ENCODE measurements at regions not wholly inside any gene's neighbourhood (a gene's known extent, or its start where the extent isn't known, plus 50 kb on each side); places are given as distances from the start of the nearest gene placed in this dataset.

GRCh38 chr10:128286141-128286761, 160.0 kb upstream of the MKI67 start:
- no peak for DNase-seq

GRCh38 chr10:128286762-128287500, 160.7 kb upstream of the MKI67 start:
- no peak for DNase-seq

- DNase-seq = no peak
These were observed 161.7 kb upstream of the MKI67 start for GRCh38 chr10:128287921-128288320.

DNA sequence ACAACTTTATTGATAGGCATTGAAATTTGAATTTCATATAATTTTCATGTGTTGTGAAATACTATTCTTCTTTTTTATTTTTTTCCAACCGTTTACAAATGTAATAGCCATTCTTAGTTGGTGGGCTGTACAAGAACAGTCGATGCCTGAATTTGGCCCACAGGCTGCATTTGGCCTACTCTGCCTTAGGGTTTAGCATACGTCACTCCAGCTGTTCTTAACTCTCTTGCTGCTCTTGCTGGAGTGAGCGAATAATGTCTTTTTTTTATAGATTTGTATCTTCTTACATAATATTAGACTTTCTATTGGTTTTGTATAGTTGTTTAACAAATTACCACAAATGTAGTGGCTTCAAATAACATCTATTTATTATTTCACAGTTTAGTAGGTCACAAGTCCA, 163.4 kb upstream of the MKI67 start:
- no peak for DNase-seq

GRCh38 chr10:128295003-128295402, 168.8 kb upstream of the MKI67 start:
- DNase-seq = no peak

GRCh38 chr10:128296253-128297007, 170.2 kb upstream of the MKI67 start:
- no peak for DNase-seq

DNA sequence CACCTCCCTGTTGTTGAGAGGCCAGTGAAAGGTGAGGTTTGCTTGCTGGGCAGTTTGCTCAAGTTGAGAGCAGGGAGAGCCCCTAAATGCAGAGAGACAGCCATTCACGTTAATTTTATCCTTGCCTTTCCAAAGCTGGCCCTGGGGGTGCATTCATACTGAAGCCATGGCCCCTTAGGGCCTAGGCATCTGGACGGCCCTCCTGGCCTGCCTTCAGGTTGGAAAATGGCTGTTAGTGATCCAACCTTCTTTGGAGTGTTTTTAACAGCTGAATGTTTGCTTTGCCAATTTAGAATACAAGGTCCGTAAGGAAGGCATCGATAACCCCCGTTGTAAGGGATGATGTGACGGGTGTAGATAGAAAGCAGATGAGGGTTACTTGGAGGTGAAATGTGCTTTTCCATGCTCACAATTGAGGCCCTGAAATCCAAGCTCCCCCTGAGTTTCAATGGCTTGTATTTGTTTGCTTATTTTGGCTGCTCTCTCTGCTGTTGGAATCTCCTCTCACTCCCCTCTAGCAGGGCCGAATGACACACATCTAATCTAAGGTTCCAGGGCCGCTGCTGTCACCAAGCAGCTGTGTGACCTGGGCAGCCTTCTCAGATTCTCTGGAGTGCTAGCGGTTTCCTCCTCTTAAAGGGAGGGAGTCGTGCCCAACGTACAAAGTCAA, 171.6 kb upstream of the MKI67 start:
- no peak for DNase-seq

DNA sequence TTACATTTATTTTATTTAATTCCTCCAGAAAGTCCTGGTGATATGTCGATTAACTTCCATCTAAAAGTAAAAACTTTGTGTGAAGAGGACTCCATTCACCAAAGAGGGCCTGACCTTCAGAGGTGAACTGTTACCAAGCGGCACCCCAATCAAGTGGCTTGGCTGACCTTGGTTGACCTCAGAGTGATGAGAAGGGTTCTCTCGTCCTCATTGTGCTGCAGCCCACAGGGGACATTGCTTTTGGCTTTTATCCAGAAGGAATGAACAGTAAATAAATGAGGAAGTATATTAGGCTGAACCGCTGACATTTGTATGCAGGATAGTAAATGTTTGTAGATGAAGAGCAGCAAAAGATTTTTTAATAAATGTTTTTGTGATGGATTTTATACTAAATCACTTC, 172.4 kb upstream of the MKI67 start:
- no peak for DNase-seq

- DNase-seq = no peak
These were observed 174.1 kb upstream of the MKI67 start for GRCh38 chr10:128300290-128300824.

- no peak for DNase-seq
These were observed 174.8 kb upstream of the MKI67 start for GRCh38 chr10:128301051-128301450.

DNA sequence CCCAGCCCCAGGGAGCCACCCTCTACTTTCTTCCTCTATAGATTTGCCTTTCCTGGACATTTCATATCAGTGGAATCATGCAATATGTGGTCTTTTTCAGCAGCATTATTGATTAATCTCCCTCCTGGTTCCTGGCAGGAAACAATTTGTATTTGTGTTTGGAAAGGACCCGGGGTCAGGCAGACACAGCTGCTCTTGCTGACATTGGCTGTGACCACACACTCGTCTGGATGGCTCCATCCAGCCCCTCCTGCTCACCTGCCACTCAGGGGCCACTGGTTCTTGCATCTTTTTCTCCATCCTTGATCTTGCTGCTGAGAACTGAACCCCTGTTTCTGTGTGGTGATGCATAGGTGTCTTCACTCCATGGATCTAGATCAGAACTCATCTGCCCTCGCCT, 176.6 kb upstream of the MKI67 start:
- DNase-seq = no peak

GRCh38 chr10:128304271-128304670, 178.0 kb upstream of the MKI67 start:
- DNase-seq = no peak

GRCh38 chr10:128305601-128306345, 179.6 kb upstream of the MKI67 start:
- DNase-seq = no peak

GRCh38 chr10:128306535-128306934, 180.3 kb upstream of the MKI67 start:
- DNase-seq = no peak

- DNase-seq = no peak
These were observed 180.7 kb upstream of the MKI67 start for GRCh38 chr10:128306966-128307365.

DNA sequence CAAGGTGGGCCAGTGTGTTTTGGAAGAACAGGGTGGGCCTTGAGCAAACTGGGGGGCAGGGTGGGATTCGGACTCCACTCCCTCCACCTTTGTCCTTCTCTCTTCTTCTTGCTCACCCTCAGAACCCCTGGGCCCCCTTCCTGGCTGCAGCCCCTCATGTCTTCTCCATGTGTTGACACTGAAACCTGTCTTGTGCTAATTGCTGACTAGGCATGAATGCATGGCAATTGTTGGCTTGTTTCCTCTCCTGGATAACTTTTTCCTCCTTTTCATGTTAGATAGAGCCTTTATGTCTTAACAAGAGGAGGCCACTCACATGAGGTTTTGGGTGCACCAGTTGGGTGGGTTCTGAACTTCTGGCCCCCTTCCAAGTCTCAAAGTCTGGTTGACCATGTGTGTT, 181.6 kb upstream of the MKI67 start:
- no peak for DNase-seq

DNA sequence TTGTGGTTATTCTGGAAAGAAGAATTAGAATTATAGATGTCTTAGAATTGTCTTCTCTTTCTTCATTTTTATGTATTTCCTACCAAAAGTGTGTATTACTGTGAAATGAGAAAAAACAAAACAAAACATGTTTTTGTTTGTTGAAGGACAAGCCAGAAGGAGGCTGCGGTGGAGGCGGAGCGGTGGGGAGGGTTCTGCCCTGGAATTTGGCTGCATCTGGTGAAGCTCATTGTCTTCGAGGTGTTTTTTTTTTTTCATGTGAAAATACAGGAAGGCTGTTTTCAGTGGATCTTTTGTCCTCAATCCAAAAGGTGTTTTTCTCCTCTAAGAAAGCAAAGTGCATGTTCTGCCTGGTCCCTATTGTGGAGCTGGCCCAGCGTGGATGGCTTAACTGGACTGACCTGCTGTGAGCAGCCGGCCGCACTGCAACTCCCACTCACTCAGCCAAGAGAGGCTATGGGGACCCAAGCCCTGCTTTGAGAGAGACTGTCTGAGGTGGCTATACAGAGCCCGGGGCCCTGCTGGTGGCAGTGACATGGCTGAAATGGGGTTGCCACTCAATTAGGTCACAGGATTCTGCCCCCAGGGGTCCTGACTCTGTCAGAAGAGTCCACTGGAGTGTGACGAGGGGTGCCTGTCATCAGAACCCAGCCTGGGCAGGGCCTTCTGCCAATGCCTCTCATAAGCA, 184.9 kb upstream of the MKI67 start:
- DNase-seq = no peak

- DNase-seq = no peak
These were observed 186.0 kb upstream of the MKI67 start for GRCh38 chr10:128312250-128312649.

- DNase-seq = no peak
These were observed 188.5 kb upstream of the MKI67 start for GRCh38 chr10:128314686-128315085.

- no peak for DNase-seq
These were observed 190.0 kb upstream of the MKI67 start for GRCh38 chr10:128316121-128316726.

DNA sequence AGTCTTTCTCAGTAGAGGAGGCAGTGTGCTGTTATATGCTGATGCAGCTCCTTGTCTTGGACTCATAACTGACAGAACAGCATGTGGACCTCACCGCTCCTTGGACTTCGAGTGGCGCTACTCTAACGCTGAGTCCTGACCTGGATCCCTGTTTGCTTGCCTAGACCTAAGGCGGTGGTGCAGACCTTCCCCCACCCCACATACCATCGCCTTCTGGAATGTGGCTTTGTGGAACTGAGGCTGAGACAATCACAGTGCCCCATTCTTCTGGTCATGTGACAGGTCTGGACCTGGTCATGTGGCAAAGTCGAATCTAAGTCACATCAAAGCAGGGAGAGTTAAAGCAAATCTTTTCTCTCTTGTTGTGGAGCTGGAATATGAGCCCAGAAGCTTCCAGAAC, 190.7 kb upstream of the MKI67 start:
- no peak for DNase-seq
